HFFc6 (cell line): ENCODE measurements at regions not wholly inside any gene's neighbourhood (a gene's known extent, or its start where the extent isn't known, plus 50 kb on each side); places are given as distances from the start of the nearest gene placed in this dataset.

Source experiments
- DNase-seq: peaks from one replicate; pipeline ENCODE4 v3.0.0-alpha.2; 2018
- H3K27ac Mint-ChIP-seq: 2 replicates; pipeline ENCODE4 v1.8.0; 2020; ENCODE audit warnings: mild to moderate bottlenecking, mixed read lengths
- H3K27me3 Mint-ChIP-seq: 2 replicates; pipeline ENCODE4 v1.8.0; 2021; ENCODE audit warnings: mild to moderate bottlenecking, moderate library complexity, mixed read lengths; ENCODE audit not compliant: insufficient read depth
- H3K36me3 Mint-ChIP-seq: 2 replicates; pipeline ENCODE4 v1.8.0; 2021; ENCODE audit warnings: low read depth, mixed read lengths
- H3K4me1 Mint-ChIP-seq: 2 replicates; pipeline ENCODE4 v1.8.0; 2020; ENCODE audit warnings: low read depth, mixed read lengths
- H3K4me3 Mint-ChIP-seq: 2 replicates; pipeline ENCODE4 v1.8.0; 2020; ENCODE audit warnings: mild to moderate bottlenecking, moderate library complexity, mixed read lengths
- H3K9me3 Mint-ChIP-seq: 2 replicates; pipeline ENCODE4 v1.8.0; 2020; ENCODE audit warnings: mild to moderate bottlenecking, mixed read lengths
- TF ChIP-seq, protein P1 (sequence below): fragments of 200-600 bp; sonication (generic); IDR thresholded peaks from 2 replicates; pipeline ENCODE4 v1.5.0; 2021; ENCODE audit warnings: antibody characterized with exemption, mild to moderate bottlenecking

DNA sequence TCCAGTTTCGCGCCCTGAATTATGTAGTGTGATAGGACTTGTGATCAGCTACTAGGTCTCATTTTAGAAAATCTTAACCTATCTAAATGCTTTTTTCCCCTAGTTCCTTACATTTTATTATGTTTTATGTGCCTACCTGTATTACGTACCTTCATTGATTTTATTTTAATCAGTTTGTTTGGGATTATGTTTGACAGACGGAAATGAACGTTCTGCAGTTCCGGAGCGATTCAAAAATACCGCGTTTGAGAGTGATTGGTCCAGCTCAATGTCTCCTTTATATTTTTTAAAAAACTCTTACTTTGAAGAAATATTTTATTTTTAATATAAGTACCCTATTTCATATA is 114.3 kb upstream of the BTN3A2 start:
- Mint-ChIP-seq H3K27ac (peak overlapping the region; percentile 92), H3K4me3 (peak overlapping the region; percentile 89), H3K4me1 (peaks cover 38% of the 10 kb centered on the region), H3K27me3 (peaks cover 7% of the 10 kb centered on the region), H3K9me3 (no peaks in the 10 kb centered on the region), H3K36me3 (no peaks in the 10 kb centered on the region)
- DNase-seq: peak; percentile 31
- TF ChIP-seq, protein P1, sequence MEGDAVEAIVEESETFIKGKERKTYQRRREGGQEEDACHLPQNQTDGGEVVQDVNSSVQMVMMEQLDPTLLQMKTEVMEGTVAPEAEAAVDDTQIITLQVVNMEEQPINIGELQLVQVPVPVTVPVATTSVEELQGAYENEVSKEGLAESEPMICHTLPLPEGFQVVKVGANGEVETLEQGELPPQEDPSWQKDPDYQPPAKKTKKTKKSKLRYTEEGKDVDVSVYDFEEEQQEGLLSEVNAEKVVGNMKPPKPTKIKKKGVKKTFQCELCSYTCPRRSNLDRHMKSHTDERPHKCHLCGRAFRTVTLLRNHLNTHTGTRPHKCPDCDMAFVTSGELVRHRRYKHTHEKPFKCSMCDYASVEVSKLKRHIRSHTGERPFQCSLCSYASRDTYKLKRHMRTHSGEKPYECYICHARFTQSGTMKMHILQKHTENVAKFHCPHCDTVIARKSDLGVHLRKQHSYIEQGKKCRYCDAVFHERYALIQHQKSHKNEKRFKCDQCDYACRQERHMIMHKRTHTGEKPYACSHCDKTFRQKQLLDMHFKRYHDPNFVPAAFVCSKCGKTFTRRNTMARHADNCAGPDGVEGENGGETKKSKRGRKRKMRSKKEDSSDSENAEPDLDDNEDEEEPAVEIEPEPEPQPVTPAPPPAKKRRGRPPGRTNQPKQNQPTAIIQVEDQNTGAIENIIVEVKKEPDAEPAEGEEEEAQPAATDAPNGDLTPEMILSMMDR: no peak

DNA sequence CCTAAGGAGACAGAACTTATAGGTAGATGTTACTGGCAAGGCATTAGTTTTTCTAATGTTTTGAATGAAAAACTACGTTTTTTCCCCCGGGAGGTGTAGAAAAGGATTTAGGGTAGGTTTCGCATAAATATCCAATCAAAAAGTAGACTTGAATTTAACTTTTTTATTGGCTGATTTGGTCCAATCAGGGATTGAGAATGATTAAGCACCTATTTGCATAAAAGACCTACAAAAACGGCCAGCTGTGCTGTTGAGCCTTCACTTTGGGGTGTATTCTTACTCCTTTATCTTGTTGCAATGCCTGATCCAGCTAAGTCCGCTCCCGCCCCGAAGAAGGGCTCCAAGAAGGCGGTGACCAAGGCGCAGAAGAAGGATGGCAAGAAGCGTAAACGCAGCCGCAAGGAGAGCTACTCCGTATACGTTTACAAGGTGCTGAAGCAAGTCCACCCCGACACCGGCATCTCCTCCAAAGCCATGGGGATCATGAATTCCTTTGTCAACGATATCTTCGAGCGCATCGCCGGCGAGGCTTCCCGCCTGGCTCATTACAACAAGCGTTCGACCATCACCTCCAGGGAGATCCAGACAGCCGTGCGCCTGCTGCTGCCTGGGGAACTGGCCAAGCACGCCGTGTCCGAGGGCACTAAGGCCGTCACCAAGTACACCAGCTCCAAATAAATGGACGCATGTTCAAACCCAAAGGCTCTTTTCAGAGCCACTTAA is 113.5 kb upstream of the BTN3A2 start:
- peaks cover 38% of the 10 kb centered on the region for H3K4me1 Mint-ChIP-seq
- H3K4me3 Mint-ChIP-seq: peak overlapping the region; percentile 89
- H3K27me3 Mint-ChIP-seq: peaks cover 7% of the 10 kb centered on the region
- no peaks in the 10 kb centered on the region for H3K9me3 Mint-ChIP-seq
- H3K27ac Mint-ChIP-seq: peak overlapping the region; percentile 94
- H3K36me3 Mint-ChIP-seq: no peaks in the 10 kb centered on the region
- peak; percentile 91 for DNase-seq
- TF ChIP-seq, protein P1: no peak

DNA sequence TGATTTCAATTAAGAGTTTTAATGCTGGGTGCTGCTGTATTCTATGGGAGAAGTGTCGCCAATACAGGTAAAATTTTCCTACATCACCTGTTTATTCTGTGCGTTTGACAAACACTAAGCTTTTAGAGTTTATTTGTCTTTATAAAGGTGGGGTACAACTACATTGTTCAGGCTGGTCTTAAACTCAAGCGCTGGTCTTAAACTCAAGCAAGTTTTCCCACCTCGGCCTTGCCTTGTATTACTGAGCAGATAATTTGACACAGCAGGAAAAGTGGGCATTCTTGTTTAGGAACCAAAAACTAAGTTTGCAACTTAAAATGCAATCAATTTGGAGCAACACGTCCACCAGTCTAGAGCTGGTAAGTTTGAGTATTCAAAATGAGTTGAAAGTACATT is 112.9 kb upstream of the BTN3A2 start:
- Mint-ChIP-seq H3K9me3 (no peaks in the 10 kb centered on the region), H3K27ac (peak overlapping the region; percentile 94), H3K4me3 (peak overlapping the region; percentile 89), H3K36me3 (no peaks in the 10 kb centered on the region), H3K27me3 (peaks cover 7% of the 10 kb centered on the region), H3K4me1 (peaks cover 42% of the 10 kb centered on the region)
- TF ChIP-seq, protein P1: no peak
- DNase-seq: no peak

DNA sequence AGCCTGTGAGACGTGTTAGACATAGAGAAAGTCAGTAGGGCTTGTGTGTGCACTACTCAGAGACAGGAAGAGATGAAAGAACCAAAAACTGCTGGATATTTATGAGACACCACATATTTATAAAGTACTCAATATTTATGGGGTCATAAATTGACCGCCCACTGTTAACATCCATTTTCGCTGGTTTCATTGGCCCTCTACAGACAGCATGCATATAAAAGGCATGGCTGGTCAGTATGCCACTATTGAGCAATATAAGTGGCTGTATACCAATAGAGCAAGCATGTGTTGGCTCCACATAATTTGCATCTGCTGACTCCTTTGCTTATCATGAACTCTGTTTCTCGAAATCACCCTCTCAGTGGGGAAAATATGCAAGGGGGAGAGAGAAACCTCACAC is 110.3 kb upstream of the BTN3A2 start:
- H3K4me1 Mint-ChIP-seq: peaks cover 38% of the 10 kb centered on the region
- peaks cover 7% of the 10 kb centered on the region for H3K27me3 Mint-ChIP-seq
- DNase-seq: no peak
- no peaks in the 10 kb centered on the region for H3K9me3 Mint-ChIP-seq
- H3K36me3 Mint-ChIP-seq: no peaks in the 10 kb centered on the region
- H3K4me3 Mint-ChIP-seq: no peak overlapping the region
- TF ChIP-seq, protein P1: no peak
- H3K27ac Mint-ChIP-seq: peak overlapping the region; percentile 20; the same call in 1 of the 2 replicates

DNA sequence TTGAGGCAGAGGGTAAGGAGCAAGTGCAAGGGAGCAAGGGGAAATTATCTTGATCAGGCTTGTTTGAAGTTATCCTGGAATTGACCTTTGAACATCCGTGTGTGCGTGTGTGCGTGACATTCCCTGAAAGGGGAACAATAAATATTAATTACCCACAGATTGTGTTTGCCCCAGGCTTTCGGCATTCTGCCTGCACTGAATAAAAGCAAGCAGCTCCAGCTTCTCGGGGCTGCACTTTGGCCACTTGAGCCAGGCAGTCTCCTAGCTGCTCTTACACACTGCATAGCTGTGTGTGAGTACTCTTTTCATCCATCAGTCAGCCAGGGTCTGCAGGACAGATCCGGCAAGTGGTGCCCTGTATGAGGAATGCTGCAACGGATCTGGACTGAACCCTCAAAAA is 107.7 kb upstream of the BTN3A2 start:
- Mint-ChIP-seq H3K36me3 (no peaks in the 10 kb centered on the region), H3K27me3 (peaks cover 4% of the 10 kb centered on the region; the same call in 1 of the 2 replicates), H3K4me3 (no peak overlapping the region), H3K4me1 (peaks cover 22% of the 10 kb centered on the region), H3K9me3 (no peaks in the 10 kb centered on the region), H3K27ac (no peak overlapping the region)
- TF ChIP-seq, protein P1: no peak
- no peak for DNase-seq
